ENCODE measurements at regions not wholly inside any gene's neighbourhood (a gene's known extent, or its start where the extent isn't known, plus 50 kb on each side); places are given as distances from the start of the nearest gene placed in this dataset.

DNA sequence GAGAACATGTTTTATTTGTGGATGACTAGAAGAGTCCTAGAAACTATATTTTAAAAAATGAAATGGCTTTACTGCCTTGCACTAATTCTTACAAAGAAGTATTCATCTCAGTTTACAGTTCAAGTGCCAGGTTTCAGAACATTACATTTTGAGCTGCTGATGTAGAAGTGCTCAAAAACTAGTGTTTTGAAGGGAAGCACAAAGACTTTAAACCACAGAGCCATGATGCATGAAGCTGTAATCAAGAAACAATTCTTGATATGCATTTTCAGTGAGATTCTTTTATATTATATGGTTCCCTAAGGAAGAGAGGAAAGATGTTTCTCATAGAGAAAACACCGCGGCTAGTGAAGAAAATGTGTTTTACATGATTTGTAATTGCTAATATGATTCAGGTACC lies 1163.0 kb downstream of the RAPGEF2 start:
- no peak for TF ChIP-seq EZH2 (IDR thresholded peaks at IDR 0.05)
- no peak for TF ChIP-seq FOXP2 (optimal IDR thresholded peaks at IDR 0.05; ENCODE audit: control extremely low read depth, extremely low read length, insufficient read depth)
- Histone ChIP-seq H3K9me3 (ENCODE audit: low read depth, low read length) (no peaks in the 10 kb centered on the region), H3K9ac (ENCODE audit: insufficient read length) (no peak overlapping the region), H3K4me3 (no peak overlapping the region), H3K36me3 (ENCODE audit: insufficient read depth, low read length) (no peaks in the 10 kb centered on the region), H3K27ac (peak overlapping the region; percentile 62)
- no peak for DNase-seq (ENCODE audit: low read depth, low spot score)

DNA sequence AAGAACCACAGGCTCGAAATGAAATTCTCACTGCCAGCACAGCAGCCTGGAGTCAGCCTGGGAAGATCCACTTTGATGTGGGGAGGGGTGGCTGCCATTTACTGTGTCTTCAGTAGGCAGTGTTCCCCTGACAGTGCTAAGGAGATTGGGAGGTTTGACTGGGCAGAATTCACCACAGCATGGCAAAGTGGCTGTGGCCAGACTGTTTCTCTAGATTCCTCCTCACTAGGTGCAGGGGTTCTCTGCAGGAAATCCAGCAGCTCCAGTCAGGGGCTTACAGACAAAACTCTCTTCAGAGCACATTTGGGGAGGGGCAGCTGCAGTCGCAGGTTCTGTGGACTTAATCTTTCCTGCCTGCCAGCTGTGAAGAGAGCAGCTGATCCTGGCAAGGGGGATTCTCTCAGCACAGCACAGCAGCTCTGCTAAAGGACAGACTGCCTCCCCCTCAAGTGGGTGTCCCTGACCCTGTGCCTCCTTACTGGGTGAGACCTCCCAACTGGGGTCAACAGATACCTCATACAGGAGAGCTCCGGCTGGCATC lies 1174.0 kb downstream of the RAPGEF2 start:
- Histone ChIP-seq H3K27ac (no peak overlapping the region), H3K4me3 (no peak overlapping the region), H3K36me3 (ENCODE audit: insufficient read depth, low read length) (no peaks in the 10 kb centered on the region), H3K9ac (ENCODE audit: insufficient read length) (no peak overlapping the region), H3K9me3 (ENCODE audit: low read depth, low read length) (no peaks in the 10 kb centered on the region)
- DNase-seq (ENCODE audit: low read depth, low spot score): no peak
- TF ChIP-seq EZH2 (IDR thresholded peaks at IDR 0.05): no peak
- no peak for TF ChIP-seq FOXP2 (optimal IDR thresholded peaks at IDR 0.05; ENCODE audit: control extremely low read depth, extremely low read length, insufficient read depth)
- TF ChIP-seq POLR2AphosphoS5 (IDR thresholded peaks at IDR 0.05; ENCODE audit: borderline replicate concordance, low read depth, low read length): no peak

DNA sequence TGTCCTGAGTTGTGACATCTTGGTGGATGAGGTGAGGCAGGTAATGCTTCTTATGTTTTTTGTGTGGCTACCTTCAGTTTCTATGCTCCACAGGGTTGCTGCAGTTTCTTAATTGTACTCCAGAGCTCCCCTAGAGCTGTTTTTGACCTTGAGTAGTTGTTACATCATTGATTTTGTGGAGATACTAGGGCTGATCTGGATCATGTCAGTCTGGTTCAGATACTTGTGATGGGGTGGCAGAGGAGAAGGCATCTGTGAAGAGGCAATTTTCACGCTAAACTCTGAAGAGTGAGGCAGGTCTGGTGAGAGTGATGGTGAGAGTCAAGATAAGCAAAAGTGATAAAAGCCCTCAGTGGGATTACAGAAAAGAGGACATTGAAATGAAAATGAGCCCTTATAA lies 1180.2 kb downstream of the RAPGEF2 start:
- H3K4me3 ChIP-seq: no peak overlapping the region
- H3K9ac ChIP-seq (ENCODE audit: insufficient read length): no peak overlapping the region
- H3K9me3 ChIP-seq (ENCODE audit: low read depth, low read length): no peaks in the 10 kb centered on the region
- no peak overlapping the region for H3K27ac ChIP-seq
- TF ChIP-seq POLR2AphosphoS5 (IDR thresholded peaks at IDR 0.05; ENCODE audit: borderline replicate concordance, low read depth, low read length): no peak
- no peaks in the 10 kb centered on the region for H3K36me3 ChIP-seq (ENCODE audit: insufficient read depth, low read length)
- DNase-seq (ENCODE audit: low read depth, low spot score): no peak

GRCh38 chr4:160284516-160284915 lies 1181.6 kb downstream of the RAPGEF2 start:
- Histone ChIP-seq H3K36me3 (ENCODE audit: insufficient read depth, low read length) (no peaks in the 10 kb centered on the region), H3K4me3 (no peak overlapping the region), H3K9me3 (ENCODE audit: low read depth, low read length) (no peaks in the 10 kb centered on the region), H3K27ac (no peak overlapping the region), H3K9ac (ENCODE audit: insufficient read length) (no peak overlapping the region)
- TF ChIP-seq POLR2AphosphoS5 (IDR thresholded peaks at IDR 0.05; ENCODE audit: borderline replicate concordance, low read depth, low read length) (no peak), FOXP2 (optimal IDR thresholded peaks at IDR 0.05; ENCODE audit: control extremely low read depth, extremely low read length, insufficient read depth) (no peak), EZH2 (IDR thresholded peaks at IDR 0.05) (no peak)
- no peak for DNase-seq (ENCODE audit: low read depth, low spot score)

DNA sequence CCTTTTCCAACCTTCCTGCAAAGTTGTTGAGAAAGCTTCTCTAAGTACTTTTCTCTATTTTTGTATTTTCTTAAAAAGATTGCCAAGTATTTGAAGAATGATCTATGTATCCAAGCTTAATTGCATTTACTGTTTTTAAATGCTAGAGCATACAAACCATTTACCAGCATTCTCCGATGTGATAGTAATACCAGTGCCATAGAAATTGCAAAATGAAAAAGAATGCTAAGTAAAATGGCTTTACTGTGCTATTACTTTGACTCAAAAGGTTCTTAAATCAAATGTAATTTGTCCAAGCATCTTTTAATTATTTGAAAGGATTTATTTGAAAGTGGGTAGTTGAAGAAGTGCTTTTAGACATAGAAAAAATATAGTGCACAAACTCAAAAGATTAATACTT lies 1183.2 kb downstream of the RAPGEF2 start:
- Histone ChIP-seq H3K9ac (ENCODE audit: insufficient read length) (no peak overlapping the region), H3K36me3 (ENCODE audit: insufficient read depth, low read length) (no peaks in the 10 kb centered on the region), H3K4me3 (no peak overlapping the region), H3K9me3 (ENCODE audit: low read depth, low read length) (no peaks in the 10 kb centered on the region), H3K27ac (no peak overlapping the region)
- DNase-seq (ENCODE audit: low read depth, low spot score): no peak
- TF ChIP-seq EZH2 (IDR thresholded peaks at IDR 0.05): no peak

DNA sequence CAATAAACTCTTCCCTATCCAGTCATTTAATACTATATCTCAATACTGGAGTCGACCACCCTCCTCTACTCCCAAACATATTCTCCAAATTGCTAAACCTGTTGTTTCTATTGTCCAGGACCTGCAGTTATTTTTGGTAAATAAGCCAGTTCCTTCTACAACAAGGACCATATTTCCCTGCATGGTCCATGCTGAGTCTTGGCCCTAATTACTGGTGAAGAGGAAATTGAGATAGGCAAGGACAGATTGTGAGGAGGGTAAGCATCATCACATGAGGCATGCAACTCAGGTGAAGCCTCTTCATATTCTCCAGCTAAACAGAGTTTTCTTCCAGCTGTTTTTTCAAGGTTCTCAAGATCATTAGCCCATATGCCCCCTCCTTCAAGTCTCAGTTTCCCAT lies 1193.6 kb downstream of the RAPGEF2 start:
- H3K27ac ChIP-seq: no peak overlapping the region
- no peaks in the 10 kb centered on the region for H3K9me3 ChIP-seq (ENCODE audit: low read depth, low read length)
- no peaks in the 10 kb centered on the region for H3K36me3 ChIP-seq (ENCODE audit: insufficient read depth, low read length)
- no peak overlapping the region for H3K4me3 ChIP-seq
- TF ChIP-seq FOXP2 (optimal IDR thresholded peaks at IDR 0.05; ENCODE audit: control extremely low read depth, extremely low read length, insufficient read depth) (no peak), POLR2AphosphoS5 (IDR thresholded peaks at IDR 0.05; ENCODE audit: borderline replicate concordance, low read depth, low read length) (no peak), EZH2 (IDR thresholded peaks at IDR 0.05) (no peak)
- no peak overlapping the region for H3K9ac ChIP-seq (ENCODE audit: insufficient read length)
- DNase-seq (ENCODE audit: low read depth, low spot score): no peak

- Histone ChIP-seq H3K27ac (no peak overlapping the region), H3K9me3 (ENCODE audit: low read depth, low read length) (no peaks in the 10 kb centered on the region), H3K9ac (ENCODE audit: insufficient read length) (no peak overlapping the region), H3K4me3 (no peak overlapping the region), H3K36me3 (ENCODE audit: insufficient read depth, low read length) (no peaks in the 10 kb centered on the region)
- TF ChIP-seq EZH2 (IDR thresholded peaks at IDR 0.05): no peak
- TF ChIP-seq POLR2AphosphoS5 (IDR thresholded peaks at IDR 0.05; ENCODE audit: borderline replicate concordance, low read depth, low read length): no peak
- TF ChIP-seq FOXP2 (optimal IDR thresholded peaks at IDR 0.05; ENCODE audit: control extremely low read depth, extremely low read length, insufficient read depth): no peak
- no peak for DNase-seq (ENCODE audit: low read depth, low spot score)
Measured at GRCh38 chr4:160299177-160299576, 1196.3 kb downstream of the RAPGEF2 start.

- TF ChIP-seq POLR2AphosphoS5 (IDR thresholded peaks at IDR 0.05; ENCODE audit: borderline replicate concordance, low read depth, low read length) (no peak), FOXP2 (optimal IDR thresholded peaks at IDR 0.05; ENCODE audit: control extremely low read depth, extremely low read length, insufficient read depth) (no peak), EZH2 (IDR thresholded peaks at IDR 0.05) (no peak)
- Histone ChIP-seq H3K36me3 (ENCODE audit: insufficient read depth, low read length) (no peaks in the 10 kb centered on the region), H3K9ac (ENCODE audit: insufficient read length) (no peak overlapping the region), H3K27ac (0 out of 2 replicates have a peak overlapping the region, but pooled peaks have one; percentile 14), H3K4me3 (no peak overlapping the region), H3K9me3 (ENCODE audit: low read depth, low read length) (no peaks in the 10 kb centered on the region)
- no peak for DNase-seq (ENCODE audit: low read depth, low spot score)
Measured at GRCh38 chr4:160299608-160300007, 1196.7 kb downstream of the RAPGEF2 start.

DNA sequence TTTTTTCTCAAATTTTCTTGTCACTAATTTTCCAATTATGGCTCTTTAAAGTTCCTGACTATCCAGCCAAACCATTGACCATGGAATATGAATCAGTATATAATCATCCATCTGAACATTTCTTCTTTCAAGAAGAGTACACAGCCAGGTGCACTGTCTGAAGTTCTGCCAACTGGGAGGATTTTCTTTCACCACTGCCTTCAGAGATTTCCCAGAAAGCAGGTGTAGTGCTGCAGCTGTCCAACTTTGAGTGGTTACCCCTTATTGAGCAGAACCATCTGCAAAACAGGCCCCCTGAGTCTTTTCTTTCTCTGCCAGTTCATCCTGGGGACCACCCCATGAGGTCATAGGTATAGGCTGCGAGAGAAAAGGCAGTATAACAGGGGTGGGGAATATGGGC lies 1213.2 kb downstream of the RAPGEF2 start:
- H3K4me3 ChIP-seq: no peak overlapping the region
- no peak overlapping the region for H3K27ac ChIP-seq
- TF ChIP-seq FOXP2 (optimal IDR thresholded peaks at IDR 0.05; ENCODE audit: control extremely low read depth, extremely low read length, insufficient read depth): no peak
- no peaks in the 10 kb centered on the region for H3K36me3 ChIP-seq (ENCODE audit: insufficient read depth, low read length)
- no peak overlapping the region for H3K9ac ChIP-seq (ENCODE audit: insufficient read length)
- no peaks in the 10 kb centered on the region for H3K9me3 ChIP-seq (ENCODE audit: low read depth, low read length)
- DNase-seq (ENCODE audit: low read depth, low spot score): no peak
